A673 (cell line): ENCODE measurements at regions not wholly inside any gene's neighbourhood (a gene's known extent, or its start where the extent isn't known, plus 50 kb on each side); places are given as distances from the start of the nearest gene placed in this dataset.

ENCODE experiments used
- CTCF ChIP-seq: fragments of 300-800, 200-600 bp; sonication (generic); conservative IDR thresholded peaks from 2 replicates; pipeline ENCODE4 v1.5.1; 2017; ENCODE audit warnings: low read depth, mild to moderate bottlenecking, antibody characterized with exemption, low read length, moderate library complexity, mixed read lengths
- EZH2 ChIP-seq: fragments of 200-600 bp; sonication (generic); IDR thresholded peaks from 2 replicates; pipeline ENCODE4 v1.6.1; 2017; ENCODE audit warnings: borderline replicate concordance, low read depth, mild to moderate bottlenecking, mixed read lengths, antibody characterized with exemption, low read length; ENCODE audit not compliant: poor library complexity, severe bottlenecking

GRCh38 chr16:75792771-75793492 lies 66.6 kb upstream of the CPHXL start:
- TF ChIP-seq CTCF (no peak), EZH2 (no peak)
